IPS-18a (cell line): ENCODE measurements at regions not wholly inside any gene's neighbourhood (a gene's known extent, or its start where the extent isn't known, plus 50 kb on each side); places are given as distances from the start of the nearest gene placed in this dataset.
"Not testable (repeated sequence)": the region's sequence is repeated elsewhere in the genome, so short reads cannot be mapped to it uniquely, and the experiment has no call there.

Experiments
- H3K27ac ChIP-seq: one replicate; pipeline ENCODE4 v1.5.1; 2013; ENCODE audit warnings: low read length
- H3K27me3 ChIP-seq: one replicate; pipeline ENCODE4 v1.6.1; 2013; ENCODE audit warnings: mild to moderate bottlenecking, low read length; ENCODE audit not compliant: control insufficient read depth, insufficient read depth
- H3K36me3 ChIP-seq: one replicate; pipeline ENCODE4 v1.6.1; 2013; ENCODE audit warnings: low read depth, low read length; ENCODE audit not compliant: control insufficient read depth
- H3K4me1 ChIP-seq: one replicate; pipeline ENCODE4 v1.6.1; 2013; ENCODE audit warnings: low read depth, low read length; ENCODE audit not compliant: control insufficient read depth
- H3K4me3 ChIP-seq: one replicate; pipeline ENCODE4 v1.5.1; 2013; ENCODE audit warnings: low read length
- H3K9ac ChIP-seq: one replicate; pipeline ENCODE4 v1.6.1; 2013; ENCODE audit warnings: mild to moderate bottlenecking, low read length, moderate library complexity
- H3K9me3 ChIP-seq: one replicate; pipeline ENCODE4 v1.6.1; 2013; ENCODE audit warnings: low read depth, low read length; ENCODE audit not compliant: control insufficient read depth

DNA sequence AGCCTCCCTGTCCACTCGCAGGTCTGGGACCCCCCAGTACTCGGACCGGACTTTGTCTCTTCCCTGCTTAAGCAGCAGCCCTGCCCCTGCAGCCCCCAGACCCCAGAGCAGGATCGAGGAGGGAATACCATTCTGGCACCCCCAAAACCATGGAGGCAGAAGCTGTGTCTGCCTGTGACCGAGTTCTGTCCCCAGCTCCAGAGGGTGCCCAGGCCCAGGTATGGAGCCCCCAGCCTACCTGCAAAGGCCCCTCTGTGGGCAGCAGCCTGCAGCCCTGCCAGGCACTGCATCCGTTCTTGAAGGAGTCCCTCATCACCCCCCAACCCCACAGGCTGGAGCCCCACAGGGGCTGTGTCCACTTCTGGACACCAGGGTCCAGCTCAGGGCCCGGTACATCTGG, 163.8 kb downstream of the BRD1 start:
- no peak overlapping the region for H3K4me3 ChIP-seq
- H3K9ac ChIP-seq: no peak overlapping the region
- peaks cover 5% of the 10 kb centered on the region for H3K27me3 ChIP-seq
- peaks cover 3% of the 10 kb centered on the region for H3K4me1 ChIP-seq
- H3K27ac ChIP-seq: no peak overlapping the region
- no peaks in the 10 kb centered on the region for H3K36me3 ChIP-seq
- H3K9me3 ChIP-seq: no peaks in the 10 kb centered on the region

GRCh38 chr22:49663311-49663711, 164.4 kb downstream of the BRD1 start:
- Histone ChIP-seq H3K4me1 (peaks cover 7% of the 10 kb centered on the region), H3K9ac (no peak overlapping the region), H3K9me3 (no peaks in the 10 kb centered on the region), H3K4me3 (no peak overlapping the region), H3K27me3 (peaks cover under 1% of the 10 kb centered on the region), H3K36me3 (no peaks in the 10 kb centered on the region), H3K27ac (no peak overlapping the region)

- Histone ChIP-seq H3K9ac (no peak overlapping the region), H3K4me3 (no peak overlapping the region), H3K4me1 (peaks cover 7% of the 10 kb centered on the region), H3K36me3 (no peaks in the 10 kb centered on the region), H3K27me3 (no peaks in the 10 kb centered on the region), H3K27ac (no peak overlapping the region), H3K9me3 (no peaks in the 10 kb centered on the region)
These were observed 165.0 kb downstream of the BRD1 start for GRCh38 chr22:49662681-49663080.

GRCh38 chr22:49660794-49661781, 166.6 kb downstream of the BRD1 start:
- Histone ChIP-seq H3K36me3 (no peaks in the 10 kb centered on the region), H3K9ac (no peak overlapping the region), H3K4me1 (peaks cover 7% of the 10 kb centered on the region), H3K9me3 (no peaks in the 10 kb centered on the region), H3K27me3 (no peaks in the 10 kb centered on the region), H3K4me3 (no peak overlapping the region), H3K27ac (no peak overlapping the region)

- Histone ChIP-seq H3K36me3 (no peaks in the 10 kb centered on the region), H3K4me1 (peaks cover 7% of the 10 kb centered on the region), H3K27me3 (no peaks in the 10 kb centered on the region), H3K27ac (no peak overlapping the region), H3K4me3 (no peak overlapping the region), H3K9me3 (no peaks in the 10 kb centered on the region), H3K9ac (no peak overlapping the region)
These were observed 167.4 kb downstream of the BRD1 start for GRCh38 chr22:49660321-49660720.

- no peaks in the 10 kb centered on the region for H3K27me3 ChIP-seq
- peaks cover 10% of the 10 kb centered on the region for H3K4me1 ChIP-seq
- H3K4me3 ChIP-seq: no peak overlapping the region
- H3K9me3 ChIP-seq: no peaks in the 10 kb centered on the region
- H3K27ac ChIP-seq: no peak overlapping the region
- no peak overlapping the region for H3K9ac ChIP-seq
- H3K36me3 ChIP-seq: no peaks in the 10 kb centered on the region
These were observed 167.8 kb downstream of the BRD1 start for GRCh38 chr22:49659924-49660315.

GRCh38 chr22:49659281-49659923, 168.3 kb downstream of the BRD1 start:
- peaks cover 12% of the 10 kb centered on the region for H3K4me1 ChIP-seq
- H3K4me3 ChIP-seq: no peak overlapping the region
- no peaks in the 10 kb centered on the region for H3K27me3 ChIP-seq
- H3K9ac ChIP-seq: no peak overlapping the region
- H3K36me3 ChIP-seq: no peaks in the 10 kb centered on the region
- H3K9me3 ChIP-seq: no peaks in the 10 kb centered on the region
- H3K27ac ChIP-seq: no peak overlapping the region

- H3K9me3 ChIP-seq: no peaks in the 10 kb centered on the region
- H3K4me1 ChIP-seq: peaks cover 12% of the 10 kb centered on the region
- H3K27ac ChIP-seq: no peak overlapping the region
- no peak overlapping the region for H3K4me3 ChIP-seq
- no peaks in the 10 kb centered on the region for H3K27me3 ChIP-seq
- H3K9ac ChIP-seq: no peak overlapping the region
- no peaks in the 10 kb centered on the region for H3K36me3 ChIP-seq
These were observed 168.8 kb downstream of the BRD1 start for GRCh38 chr22:49658902-49659280.

GRCh38 chr22:49657974-49658590, 169.6 kb downstream of the BRD1 start:
- Histone ChIP-seq H3K27ac (no peak overlapping the region), H3K9me3 (no peaks in the 10 kb centered on the region), H3K9ac (no peak overlapping the region), H3K4me3 (no peak overlapping the region), H3K27me3 (no peaks in the 10 kb centered on the region), H3K4me1 (peaks cover 12% of the 10 kb centered on the region), H3K36me3 (no peaks in the 10 kb centered on the region)

GRCh38 chr22:49657275-49657973, 170.2 kb downstream of the BRD1 start:
- Histone ChIP-seq H3K27me3 (no peaks in the 10 kb centered on the region), H3K4me1 (peaks cover 12% of the 10 kb centered on the region), H3K9me3 (no peaks in the 10 kb centered on the region), H3K27ac (no peak overlapping the region), H3K36me3 (no peaks in the 10 kb centered on the region), H3K9ac (no peak overlapping the region), H3K4me3 (no peak overlapping the region)

GRCh38 chr22:49656883-49657274, 170.8 kb downstream of the BRD1 start:
- H3K36me3 ChIP-seq, H3K27ac ChIP-seq, H3K9ac ChIP-seq, H3K27me3 ChIP-seq, H3K4me3 ChIP-seq, H3K9me3 ChIP-seq: not testable (repeated sequence)
- H3K4me1 ChIP-seq: peaks cover 12% of the 10 kb centered on the region
